ENCODE measurements at regions not wholly inside any gene's neighbourhood (a gene's known extent, or its start where the extent isn't known, plus 50 kb on each side); places are given as distances from the start of the nearest gene placed in this dataset.

GRCh38 chr2:221073326-221074049 is 498.6 kb downstream of the EPHA4 start:
- intact Hi-C loops (cut with micrococcal nuclease), result no loop called here
- H3K9me3 Mint-ChIP-seq, result peaks cover 44% of the 10 kb centered on the region
- H3K27me3 Mint-ChIP-seq, result no peaks in the 10 kb centered on the region
- H3K27ac Mint-ChIP-seq, result no peak overlapping the region
- H3K4me3 Mint-ChIP-seq, result no peak overlapping the region
- no peaks in the 10 kb centered on the region for H3K4me1 Mint-ChIP-seq (ENCODE audit: low read depth)
- H3K36me3 Mint-ChIP-seq (ENCODE audit: low read depth), result no peaks in the 10 kb centered on the region

DNA sequence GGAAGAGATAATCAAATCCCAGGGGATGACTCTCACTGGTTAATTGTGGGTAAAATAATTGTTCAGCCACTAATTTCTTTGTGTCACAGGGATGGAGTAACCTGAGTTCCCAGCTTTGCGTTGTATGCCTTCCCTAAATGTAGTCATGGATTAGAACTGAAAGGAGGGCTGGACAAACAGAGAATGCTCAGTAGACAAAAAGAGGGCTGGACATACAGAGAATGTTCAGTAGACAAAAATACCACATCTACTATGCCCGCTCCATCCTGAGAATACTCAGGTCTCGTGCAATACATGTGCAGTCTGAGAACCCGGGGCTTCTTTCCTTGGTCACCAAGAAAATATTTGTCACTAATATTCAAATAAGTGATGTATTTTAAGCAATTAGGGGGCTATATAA is 497.9 kb downstream of the EPHA4 start:
- Mint-ChIP-seq H3K9me3 (peaks cover 42% of the 10 kb centered on the region), H3K36me3 (ENCODE audit: low read depth) (no peaks in the 10 kb centered on the region), H3K27me3 (no peaks in the 10 kb centered on the region), H3K4me1 (ENCODE audit: low read depth) (no peaks in the 10 kb centered on the region), H3K27ac (no peak overlapping the region), H3K4me3 (no peak overlapping the region)
- intact Hi-C loops (cut with micrococcal nuclease), result no loop called here

DNA sequence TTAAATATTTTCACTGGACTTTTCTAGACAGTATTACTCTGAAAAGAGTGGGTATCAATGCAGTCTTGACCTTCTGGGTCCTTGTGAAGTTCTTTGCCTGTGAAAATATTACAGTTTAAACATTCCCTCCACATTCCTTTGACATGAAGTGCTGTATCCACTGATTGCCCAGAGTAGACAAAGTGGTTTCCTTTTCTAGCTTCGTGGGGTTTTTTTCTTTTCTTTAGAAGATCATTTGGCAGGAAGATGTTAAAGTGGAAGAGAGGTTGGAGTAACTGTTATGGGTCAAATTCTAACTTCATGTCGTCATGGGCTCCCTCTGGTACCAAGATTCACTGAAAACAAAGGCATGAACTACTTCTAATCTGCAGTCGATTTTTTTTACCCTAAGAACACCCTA is 496.9 kb downstream of the EPHA4 start:
- Mint-ChIP-seq H3K36me3 (ENCODE audit: low read depth) (no peaks in the 10 kb centered on the region), H3K27ac (no peak overlapping the region)

DNA sequence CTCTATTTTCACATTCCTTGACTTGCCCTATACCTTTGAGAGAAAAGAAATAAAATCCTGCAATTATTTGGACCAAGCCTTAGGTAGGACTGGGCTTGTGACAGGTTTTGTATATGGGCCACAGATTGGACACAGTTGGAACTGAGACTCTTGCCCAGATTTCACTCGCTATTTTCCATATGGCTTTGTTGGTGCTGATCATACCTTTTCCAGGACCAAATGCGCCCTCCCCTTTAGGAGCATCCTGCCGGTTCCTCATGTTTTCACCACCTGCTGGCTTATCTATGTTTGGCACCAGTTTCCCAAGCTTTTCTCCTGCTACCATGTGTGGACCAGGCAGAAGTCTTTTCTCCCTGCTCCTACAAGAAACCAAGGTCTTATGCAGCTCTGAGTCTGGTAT is 494.9 kb downstream of the EPHA4 start:
- Mint-ChIP-seq H3K9me3 (peaks cover 15% of the 10 kb centered on the region), H3K27ac (no peak overlapping the region), H3K4me1 (ENCODE audit: low read depth) (no peaks in the 10 kb centered on the region), H3K36me3 (ENCODE audit: low read depth) (no peaks in the 10 kb centered on the region), H3K27me3 (no peaks in the 10 kb centered on the region), H3K4me3 (no peak overlapping the region)
- intact Hi-C loops (cut with micrococcal nuclease), result no loop called here

More for the DNA sequence above, 496.9 kb downstream of the EPHA4 start:
- peaks cover 36% of the 10 kb centered on the region for H3K9me3 Mint-ChIP-seq
- no peak overlapping the region for H3K4me3 Mint-ChIP-seq
- no peaks in the 10 kb centered on the region for H3K4me1 Mint-ChIP-seq (ENCODE audit: low read depth)
- H3K27me3 Mint-ChIP-seq, result no peaks in the 10 kb centered on the region
- intact Hi-C loops (cut with micrococcal nuclease), result no loop called here

DNA sequence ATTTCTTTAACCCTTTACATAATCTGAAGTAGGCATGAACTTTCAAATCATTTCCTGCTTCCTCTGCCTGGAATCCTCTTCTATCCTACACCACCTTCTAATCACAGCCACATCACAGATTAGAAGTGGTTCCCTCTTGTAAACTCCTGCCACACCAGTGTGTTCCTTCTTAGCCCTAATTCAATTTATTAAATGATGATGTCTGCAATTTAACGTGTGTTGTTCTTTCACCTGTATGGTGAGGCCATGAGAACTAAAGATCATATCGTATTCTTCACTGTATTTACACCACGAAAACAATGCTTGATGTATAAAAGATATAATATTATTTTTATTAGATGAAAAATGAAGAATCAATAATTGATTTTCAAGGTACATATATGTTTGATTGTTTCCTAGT is 494.3 kb downstream of the EPHA4 start:
- H3K36me3 Mint-ChIP-seq (ENCODE audit: low read depth), result no peaks in the 10 kb centered on the region
- intact Hi-C loops (cut with micrococcal nuclease), result no loop called here
- peaks cover 10% of the 10 kb centered on the region for H3K9me3 Mint-ChIP-seq
- no peak overlapping the region for H3K4me3 Mint-ChIP-seq
- no peaks in the 10 kb centered on the region for H3K27me3 Mint-ChIP-seq
- no peaks in the 10 kb centered on the region for H3K4me1 Mint-ChIP-seq (ENCODE audit: low read depth)
- no peak overlapping the region for H3K27ac Mint-ChIP-seq

DNA sequence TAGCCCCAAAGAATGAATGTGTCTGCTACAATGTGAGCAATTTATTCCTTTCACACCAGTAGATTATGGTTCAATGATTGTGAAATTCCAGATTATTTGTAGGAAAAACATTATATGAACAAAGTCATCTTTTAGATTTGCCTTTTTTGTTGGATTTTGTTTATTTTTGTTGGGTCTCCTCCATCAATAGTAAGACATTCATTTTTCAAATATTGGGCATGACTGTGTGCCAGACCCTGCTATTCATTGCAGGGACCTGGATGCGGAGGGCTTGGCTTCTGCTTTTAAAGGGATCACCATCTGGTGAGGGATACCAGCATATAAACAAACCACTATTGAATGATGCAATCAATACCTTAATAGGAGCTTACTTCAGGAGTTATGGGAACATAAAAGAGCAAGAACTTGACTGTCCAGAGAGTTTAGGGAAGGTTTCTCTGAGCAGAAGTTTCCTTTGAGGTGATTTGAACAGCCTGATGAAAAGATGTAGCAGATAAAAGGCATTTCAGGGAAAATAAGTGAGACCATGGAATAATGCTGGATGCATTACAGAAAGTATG is 486.7 kb downstream of the EPHA4 start:
- Mint-ChIP-seq H3K27me3 (no peaks in the 10 kb centered on the region), H3K4me3 (no peak overlapping the region), H3K4me1 (ENCODE audit: low read depth) (no peaks in the 10 kb centered on the region), H3K27ac (no peak overlapping the region), H3K9me3 (no peaks in the 10 kb centered on the region), H3K36me3 (ENCODE audit: low read depth) (no peaks in the 10 kb centered on the region)
- intact Hi-C loops (cut with micrococcal nuclease), result no loop called here

DNA sequence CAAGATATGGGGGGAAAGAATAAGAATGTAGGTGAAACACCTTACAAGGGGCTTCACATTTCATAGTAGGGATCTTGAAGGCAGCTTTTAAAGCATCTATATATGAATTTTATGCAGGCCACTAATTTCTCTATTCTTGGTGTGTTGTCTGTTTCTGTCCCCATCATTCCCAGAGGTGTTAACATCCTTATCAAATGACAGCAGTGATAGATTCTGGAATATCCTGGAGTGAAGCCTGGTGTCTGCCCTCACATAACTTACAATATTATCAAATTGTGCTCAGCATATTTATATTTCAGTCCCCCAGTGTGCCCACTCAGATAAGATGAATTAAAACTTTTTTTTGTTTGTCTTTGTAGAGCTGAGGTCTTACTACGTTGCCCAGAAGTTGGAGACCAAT is 486.2 kb downstream of the EPHA4 start:
- H3K9me3 Mint-ChIP-seq, result no peaks in the 10 kb centered on the region
- no peaks in the 10 kb centered on the region for H3K4me1 Mint-ChIP-seq (ENCODE audit: low read depth)
- no peaks in the 10 kb centered on the region for H3K36me3 Mint-ChIP-seq (ENCODE audit: low read depth)
- no peaks in the 10 kb centered on the region for H3K27me3 Mint-ChIP-seq
- intact Hi-C loops (cut with micrococcal nuclease), result no loop called here
- no peak overlapping the region for H3K27ac Mint-ChIP-seq
- no peak overlapping the region for H3K4me3 Mint-ChIP-seq

GRCh38 chr2:221087779-221088178 is 484.3 kb downstream of the EPHA4 start:
- H3K4me3 Mint-ChIP-seq, result no peak overlapping the region
- H3K36me3 Mint-ChIP-seq (ENCODE audit: low read depth), result no peaks in the 10 kb centered on the region
- intact Hi-C loops (cut with micrococcal nuclease), result no loop called here
- no peaks in the 10 kb centered on the region for H3K9me3 Mint-ChIP-seq
- H3K27me3 Mint-ChIP-seq, result no peaks in the 10 kb centered on the region
- no peak overlapping the region for H3K27ac Mint-ChIP-seq
- H3K4me1 Mint-ChIP-seq (ENCODE audit: low read depth), result no peaks in the 10 kb centered on the region

DNA sequence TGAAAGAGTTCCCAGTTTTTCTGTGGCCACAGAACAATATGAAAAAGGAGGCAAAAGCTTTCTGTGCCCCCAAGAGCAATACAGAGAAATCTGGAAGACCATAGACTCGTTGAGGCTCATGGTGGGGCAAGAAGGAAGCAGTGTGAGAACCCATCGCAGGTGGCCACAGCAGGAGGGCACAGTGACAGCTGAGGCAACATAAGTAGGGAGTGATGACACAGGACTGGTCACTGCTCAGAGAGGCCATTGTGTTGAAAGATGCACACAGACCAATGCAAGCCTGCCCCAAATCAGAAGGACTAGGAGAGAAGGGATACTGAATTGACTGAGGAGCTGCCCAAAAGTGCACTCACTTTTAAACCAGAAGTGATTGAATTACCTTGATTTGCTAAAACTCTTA is 483.6 kb downstream of the EPHA4 start:
- Mint-ChIP-seq H3K27me3 (no peaks in the 10 kb centered on the region), H3K27ac (no peak overlapping the region), H3K4me3 (no peak overlapping the region), H3K4me1 (ENCODE audit: low read depth) (no peaks in the 10 kb centered on the region), H3K9me3 (no peaks in the 10 kb centered on the region), H3K36me3 (ENCODE audit: low read depth) (no peaks in the 10 kb centered on the region)
- intact Hi-C loops (cut with micrococcal nuclease), result no loop called here

- intact Hi-C loops (cut with micrococcal nuclease), result no loop called here
- H3K4me1 Mint-ChIP-seq (ENCODE audit: low read depth), result no peaks in the 10 kb centered on the region
- H3K9me3 Mint-ChIP-seq, result no peaks in the 10 kb centered on the region
- no peak overlapping the region for H3K27ac Mint-ChIP-seq
- H3K36me3 Mint-ChIP-seq (ENCODE audit: low read depth), result no peaks in the 10 kb centered on the region
- H3K27me3 Mint-ChIP-seq, result no peaks in the 10 kb centered on the region
- H3K4me3 Mint-ChIP-seq, result no peak overlapping the region
Measured at GRCh38 chr2:221095356-221095755, 476.7 kb downstream of the EPHA4 start.

DNA sequence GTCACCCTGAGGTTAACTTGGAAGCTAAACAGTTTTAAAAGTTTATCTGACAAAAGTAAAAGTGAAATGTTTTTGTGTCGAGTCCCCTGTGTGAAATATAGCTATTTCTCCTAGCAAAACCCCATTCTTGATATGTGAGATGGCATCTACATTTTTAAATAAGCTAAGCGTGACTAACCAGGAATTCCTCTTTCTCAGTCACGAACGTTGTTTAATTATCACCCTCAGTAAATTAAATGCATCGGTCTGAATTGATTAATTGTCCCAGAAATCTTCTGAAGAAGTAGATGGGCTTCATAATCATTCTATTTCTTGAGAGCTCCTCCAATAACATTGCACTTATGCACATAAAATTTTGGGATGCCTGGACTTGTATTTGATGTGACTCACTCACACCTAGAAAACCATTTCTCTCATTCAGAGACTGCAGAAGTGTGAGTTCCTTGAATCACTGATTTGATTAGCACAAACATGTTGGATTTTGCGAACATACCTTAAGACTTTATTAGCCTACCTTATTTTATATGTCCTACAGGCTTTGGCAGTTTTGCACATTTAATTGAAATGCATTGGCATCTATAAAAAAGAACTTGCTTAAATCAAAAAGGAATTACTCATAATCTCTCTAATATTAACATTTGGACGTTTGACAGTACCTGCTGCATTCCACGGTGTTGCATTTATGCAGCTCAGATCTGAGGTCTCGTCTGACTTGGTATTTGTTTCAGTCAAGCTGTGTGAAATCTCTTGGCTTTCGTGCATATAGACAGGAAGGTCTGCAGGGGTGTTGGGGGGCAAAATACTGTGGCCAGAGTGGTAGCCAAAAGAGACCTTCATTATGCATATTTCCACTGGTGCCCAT is 475.2 kb downstream of the EPHA4 start:
- H3K36me3 Mint-ChIP-seq (ENCODE audit: low read depth), result no peaks in the 10 kb centered on the region
- H3K4me1 Mint-ChIP-seq (ENCODE audit: low read depth), result no peaks in the 10 kb centered on the region
- no peak overlapping the region for H3K27ac Mint-ChIP-seq
- intact Hi-C loops (cut with micrococcal nuclease), result no loop called here
- no peaks in the 10 kb centered on the region for H3K9me3 Mint-ChIP-seq
- no peak overlapping the region for H3K4me3 Mint-ChIP-seq
- no peaks in the 10 kb centered on the region for H3K27me3 Mint-ChIP-seq

- intact Hi-C loops (cut with micrococcal nuclease), result no loop called here
- Mint-ChIP-seq H3K9me3 (no peaks in the 10 kb centered on the region), H3K27ac (no peak overlapping the region), H3K4me3 (no peak overlapping the region), H3K4me1 (ENCODE audit: low read depth) (no peaks in the 10 kb centered on the region), H3K36me3 (ENCODE audit: low read depth) (no peaks in the 10 kb centered on the region), H3K27me3 (no peaks in the 10 kb centered on the region)
Measured at GRCh38 chr2:221097568-221097915, 474.6 kb downstream of the EPHA4 start.

DNA sequence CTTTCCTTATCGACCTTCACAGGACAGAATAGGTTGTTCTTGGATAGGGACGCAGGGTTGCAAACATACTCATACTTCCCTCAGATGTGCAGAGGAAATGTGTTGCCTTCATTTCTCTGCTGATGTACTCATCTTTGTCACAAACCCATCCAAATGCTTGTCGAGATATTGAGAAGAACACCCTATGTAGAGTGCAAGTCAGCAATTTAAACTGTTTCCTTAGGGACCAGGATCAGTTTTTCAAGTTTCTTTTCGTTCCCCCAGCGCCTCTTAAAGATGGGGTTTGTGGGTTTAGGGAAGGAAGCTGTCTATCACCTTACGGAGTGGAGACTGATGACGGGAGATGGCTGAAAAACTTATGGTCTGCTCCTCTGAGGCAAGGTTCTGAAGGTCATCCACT is 474.2 kb downstream of the EPHA4 start:
- no peaks in the 10 kb centered on the region for H3K27me3 Mint-ChIP-seq
- no peaks in the 10 kb centered on the region for H3K36me3 Mint-ChIP-seq (ENCODE audit: low read depth)
- no peaks in the 10 kb centered on the region for H3K4me1 Mint-ChIP-seq (ENCODE audit: low read depth)
- no peak overlapping the region for H3K27ac Mint-ChIP-seq
- H3K4me3 Mint-ChIP-seq, result no peak overlapping the region
- intact Hi-C loops (cut with micrococcal nuclease), result no loop called here
- H3K9me3 Mint-ChIP-seq, result no peaks in the 10 kb centered on the region

DNA sequence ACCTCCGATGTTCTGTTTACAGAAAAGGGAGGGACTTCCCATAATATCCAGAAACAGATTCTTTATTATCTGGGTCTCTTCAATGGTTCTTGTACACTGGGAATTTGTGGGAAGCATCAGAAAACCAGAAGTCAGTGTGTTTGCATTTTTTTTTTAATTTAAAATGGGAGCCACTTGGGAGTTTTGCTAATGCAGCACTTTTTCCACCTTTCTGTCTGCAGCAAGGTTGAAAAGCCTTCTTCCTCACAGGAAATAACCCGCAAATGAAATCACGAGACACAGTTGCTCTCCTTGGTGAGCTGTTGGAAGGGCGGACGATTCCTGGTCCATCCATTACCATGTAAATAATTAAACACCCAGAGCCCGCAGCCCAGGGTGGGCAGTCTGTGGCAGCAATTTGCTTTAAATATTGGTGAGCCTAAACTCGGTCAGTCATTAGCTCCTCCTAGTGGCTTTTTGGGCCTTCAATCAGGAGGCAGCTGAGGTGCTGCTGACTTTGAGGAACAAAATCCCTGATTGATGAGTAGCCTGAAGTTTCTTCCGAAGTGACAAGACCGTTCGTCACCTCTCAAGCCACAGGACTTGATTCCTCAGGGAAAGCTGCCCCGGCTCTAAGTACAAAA is 471.5 kb downstream of the EPHA4 start:
- no peak overlapping the region for H3K4me3 Mint-ChIP-seq
- no peaks in the 10 kb centered on the region for H3K27me3 Mint-ChIP-seq
- intact Hi-C loops (cut with micrococcal nuclease), result no loop called here
- no peaks in the 10 kb centered on the region for H3K36me3 Mint-ChIP-seq (ENCODE audit: low read depth)
- peaks cover 9% of the 10 kb centered on the region for H3K4me1 Mint-ChIP-seq (ENCODE audit: low read depth)
- H3K9me3 Mint-ChIP-seq, result no peaks in the 10 kb centered on the region
- no peak overlapping the region for H3K27ac Mint-ChIP-seq
